ENCODE measurements at regions not wholly inside any gene's neighbourhood (a gene's known extent, or its start where the extent isn't known, plus 50 kb on each side); places are given as distances from the start of the nearest gene placed in this dataset.

DNA sequence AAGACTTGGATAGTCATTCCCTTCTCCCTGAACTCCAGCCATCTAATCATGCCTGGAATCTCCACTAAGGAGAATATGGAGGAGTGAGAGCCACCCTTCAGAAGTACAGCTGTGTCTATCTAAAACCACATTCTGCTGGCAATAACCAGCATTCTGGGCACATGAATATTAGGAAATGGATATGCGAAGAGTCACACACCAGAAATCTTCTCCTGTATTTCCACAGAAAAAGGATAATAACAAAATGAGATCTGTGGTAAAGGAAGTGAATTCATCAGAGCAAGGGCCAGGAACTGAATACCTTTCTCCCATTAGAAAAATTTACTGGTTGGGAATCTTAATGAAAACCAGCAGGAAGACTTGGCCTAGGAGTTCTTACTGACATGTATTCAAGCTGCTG is 218.8 kb downstream of the SCG2 start:
- no peak overlapping the region for H3K4me3 Mint-ChIP-seq
- H3K27me3 Mint-ChIP-seq = no peaks in the 10 kb centered on the region
- no peaks in the 10 kb centered on the region for H3K4me1 Mint-ChIP-seq (ENCODE audit: low read depth)
- intact Hi-C loops (cut with micrococcal nuclease) = no loop called here
- H3K27ac Mint-ChIP-seq = no peak overlapping the region
- no peaks in the 10 kb centered on the region for H3K36me3 Mint-ChIP-seq (ENCODE audit: low read depth)
- no peaks in the 10 kb centered on the region for H3K9me3 Mint-ChIP-seq

DNA sequence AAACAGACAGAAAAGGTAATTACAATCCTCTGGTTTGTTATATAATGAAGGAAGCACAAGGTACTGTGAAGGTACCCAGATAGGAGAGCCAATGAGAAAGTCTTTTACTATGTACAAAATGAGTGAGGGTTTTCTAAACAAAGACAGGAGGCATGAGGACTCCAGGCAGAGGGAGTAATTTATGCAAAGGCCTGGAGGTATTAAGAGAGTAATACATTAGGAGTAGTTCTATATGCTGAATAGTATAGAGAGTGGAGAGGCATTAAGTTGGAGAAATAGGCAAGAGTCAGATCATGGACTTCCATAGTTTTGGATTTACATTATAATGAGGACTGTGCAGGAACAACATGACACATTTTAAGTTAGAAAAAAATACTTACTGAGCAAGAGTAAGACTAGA is 216.0 kb downstream of the SCG2 start:
- intact Hi-C loops (cut with micrococcal nuclease) = no loop called here
- H3K9me3 Mint-ChIP-seq = no peaks in the 10 kb centered on the region
- no peak overlapping the region for H3K4me3 Mint-ChIP-seq

DNA sequence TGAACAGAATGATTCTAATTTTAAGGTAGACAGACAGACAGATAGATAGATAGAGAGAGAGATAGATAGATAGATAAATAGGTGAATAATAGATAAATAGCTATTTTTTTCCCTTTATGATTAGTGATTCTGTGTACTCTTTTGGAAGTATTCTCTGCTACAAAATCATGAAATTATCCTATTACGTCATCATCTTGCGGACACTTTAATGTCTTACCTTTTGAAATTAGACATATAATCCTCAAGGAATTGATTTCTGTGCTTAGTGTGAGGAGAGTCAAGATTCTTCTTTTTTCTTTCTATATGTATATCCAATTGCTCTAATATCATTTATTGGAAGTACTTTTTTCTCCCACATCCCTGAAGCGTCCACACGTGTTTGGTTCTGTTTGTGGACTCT is 215.2 kb downstream of the SCG2 start:
- Mint-ChIP-seq H3K4me1 (ENCODE audit: low read depth) (no peaks in the 10 kb centered on the region), H3K9me3 (no peaks in the 10 kb centered on the region), H3K27ac (no peak overlapping the region), H3K36me3 (ENCODE audit: low read depth) (no peaks in the 10 kb centered on the region), H3K4me3 (no peak overlapping the region), H3K27me3 (no peaks in the 10 kb centered on the region)
- intact Hi-C loops (cut with micrococcal nuclease) = no loop called here

More for the DNA sequence above, 216.0 kb downstream of the SCG2 start:
- Mint-ChIP-seq H3K4me1 (ENCODE audit: low read depth) (no peaks in the 10 kb centered on the region), H3K36me3 (ENCODE audit: low read depth) (no peaks in the 10 kb centered on the region), H3K27ac (no peak overlapping the region), H3K27me3 (no peaks in the 10 kb centered on the region)

DNA sequence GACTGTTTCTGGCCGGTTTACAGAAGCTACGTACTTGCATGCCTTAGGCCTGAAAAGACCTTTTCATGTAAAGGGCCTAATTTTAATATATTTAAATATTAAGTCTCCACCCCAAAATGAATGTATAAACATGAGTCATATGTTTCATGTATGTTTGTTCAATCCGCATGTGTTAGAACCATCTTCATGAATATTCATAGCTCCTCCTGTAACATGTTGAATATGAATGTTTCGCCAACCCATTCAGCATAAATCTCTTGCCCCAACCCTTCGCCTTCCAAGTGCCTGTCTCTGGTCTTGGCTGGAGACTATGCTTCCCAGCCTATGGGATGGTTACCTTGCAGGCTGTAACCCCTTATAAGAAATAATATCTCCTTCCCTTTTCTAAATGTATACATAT is 212.5 kb downstream of the SCG2 start:
- H3K9me3 Mint-ChIP-seq = peaks cover 2% of the 10 kb centered on the region

DNA sequence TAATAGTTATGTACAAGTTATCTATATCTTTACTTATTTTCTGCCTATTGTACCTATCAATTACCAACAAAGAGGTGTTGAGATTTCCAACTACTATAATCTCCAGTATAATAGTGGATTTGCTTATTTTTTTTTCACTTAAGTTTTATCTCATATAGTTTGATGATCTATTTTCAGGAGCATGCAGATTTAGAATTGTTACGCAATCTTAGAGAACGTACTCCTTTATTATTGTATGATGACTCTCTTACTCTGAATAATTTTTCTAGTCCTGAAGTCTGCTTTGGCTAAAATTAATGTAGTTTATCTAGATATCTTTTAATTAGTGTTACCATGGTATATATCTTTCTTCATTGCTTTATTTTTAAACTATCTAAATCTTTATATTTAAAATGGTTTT is 205.2 kb downstream of the SCG2 start:
- peaks cover 14% of the 10 kb centered on the region for H3K9me3 Mint-ChIP-seq
- H3K36me3 Mint-ChIP-seq (ENCODE audit: low read depth) = no peaks in the 10 kb centered on the region
- intact Hi-C loops (cut with micrococcal nuclease) = no loop called here
- no peaks in the 10 kb centered on the region for H3K27me3 Mint-ChIP-seq
- no peak overlapping the region for H3K4me3 Mint-ChIP-seq
- H3K27ac Mint-ChIP-seq = no peak overlapping the region
- no peaks in the 10 kb centered on the region for H3K4me1 Mint-ChIP-seq (ENCODE audit: low read depth)

More for the DNA sequence above, 212.5 kb downstream of the SCG2 start:
- intact Hi-C loops (cut with micrococcal nuclease) = no loop called here
- Mint-ChIP-seq H3K27ac (no peak overlapping the region), H3K36me3 (ENCODE audit: low read depth) (no peaks in the 10 kb centered on the region), H3K4me1 (ENCODE audit: low read depth) (no peaks in the 10 kb centered on the region), H3K4me3 (no peak overlapping the region), H3K27me3 (no peaks in the 10 kb centered on the region)

DNA sequence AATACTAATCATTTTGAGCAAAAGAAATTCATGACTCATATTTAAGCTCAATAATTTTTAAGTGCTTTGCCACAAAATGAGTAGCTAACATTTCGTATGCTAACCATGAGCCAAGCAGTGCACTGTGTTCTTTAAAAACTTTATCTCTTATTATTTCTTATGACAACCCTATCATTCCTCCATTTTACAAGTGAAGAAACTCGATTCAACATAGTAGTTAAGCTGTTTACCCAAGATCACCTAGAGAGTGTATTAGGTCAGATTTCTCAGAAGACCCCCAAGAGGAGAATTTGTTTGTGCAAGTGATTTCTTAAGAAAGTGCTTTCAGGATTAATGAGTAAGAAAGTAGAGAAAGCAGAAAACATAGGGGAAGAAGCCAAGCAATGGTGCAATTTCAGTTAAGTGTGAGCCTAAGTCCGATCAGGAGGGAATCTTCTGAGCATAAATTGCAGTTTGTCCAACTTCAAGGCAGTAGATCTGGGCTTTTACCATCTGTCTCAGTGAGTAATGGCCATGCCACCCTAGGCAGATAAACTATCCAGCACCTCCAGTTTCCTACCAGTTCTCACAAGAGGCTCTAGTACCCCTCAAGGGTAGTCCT is 202.7 kb downstream of the SCG2 start:
- H3K4me3 Mint-ChIP-seq = no peak overlapping the region
- intact Hi-C loops (cut with micrococcal nuclease) = no loop called here

DNA sequence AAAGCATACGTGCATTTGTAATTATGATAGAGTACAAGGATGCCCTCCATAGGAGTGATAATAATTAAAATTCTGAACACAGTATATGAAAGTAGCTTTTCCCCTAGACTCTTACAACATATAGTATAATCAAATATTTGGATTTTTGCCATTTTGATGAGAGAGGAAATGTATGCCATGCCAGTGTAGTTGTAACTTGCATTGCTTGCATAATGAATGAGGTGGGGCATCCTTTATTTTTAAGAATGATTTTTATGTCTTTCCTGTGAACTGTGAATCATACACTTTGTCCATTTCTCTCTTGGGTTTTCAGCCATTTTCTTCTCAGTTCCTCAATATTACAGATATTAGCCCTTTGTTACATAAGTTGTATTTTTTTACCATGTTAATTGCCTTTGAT is 197.5 kb downstream of the SCG2 start:
- no peaks in the 10 kb centered on the region for H3K4me1 Mint-ChIP-seq (ENCODE audit: low read depth)
- no peaks in the 10 kb centered on the region for H3K27me3 Mint-ChIP-seq
- intact Hi-C loops (cut with micrococcal nuclease) = no loop called here
- no peaks in the 10 kb centered on the region for H3K36me3 Mint-ChIP-seq (ENCODE audit: low read depth)
- H3K4me3 Mint-ChIP-seq = no peak overlapping the region
- no peak overlapping the region for H3K27ac Mint-ChIP-seq
- H3K9me3 Mint-ChIP-seq = no peaks in the 10 kb centered on the region

More for the DNA sequence above, 202.7 kb downstream of the SCG2 start:
- H3K4me1 Mint-ChIP-seq (ENCODE audit: low read depth) = no peaks in the 10 kb centered on the region
- H3K9me3 Mint-ChIP-seq = peaks cover 13% of the 10 kb centered on the region
- no peaks in the 10 kb centered on the region for H3K27me3 Mint-ChIP-seq
- no peak overlapping the region for H3K27ac Mint-ChIP-seq
- no peaks in the 10 kb centered on the region for H3K36me3 Mint-ChIP-seq (ENCODE audit: low read depth)

DNA sequence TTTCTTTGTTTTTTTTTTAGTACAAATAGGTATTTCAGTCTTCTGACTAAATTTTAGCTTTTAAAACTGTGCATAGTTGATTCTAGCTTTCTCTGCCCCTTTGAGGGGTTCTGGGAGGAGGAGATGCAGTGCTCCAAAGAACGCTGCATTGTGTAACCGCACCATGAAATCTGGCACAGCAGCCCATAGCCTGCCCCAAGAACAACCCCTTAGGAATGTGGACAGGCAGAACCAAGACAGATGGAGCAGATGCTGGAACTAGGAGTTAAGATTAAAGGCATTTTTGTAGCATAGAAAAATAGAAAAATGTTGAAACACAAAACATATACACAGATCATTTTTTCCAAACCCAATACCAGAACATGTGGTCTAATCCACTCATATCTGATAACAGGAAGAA is 187.5 kb downstream of the SCG2 start:
- Mint-ChIP-seq H3K4me1 (ENCODE audit: low read depth) (no peaks in the 10 kb centered on the region), H3K27me3 (no peaks in the 10 kb centered on the region), H3K9me3 (no peaks in the 10 kb centered on the region), H3K36me3 (ENCODE audit: low read depth) (no peaks in the 10 kb centered on the region), H3K27ac (no peak overlapping the region), H3K4me3 (no peak overlapping the region)
- intact Hi-C loops (cut with micrococcal nuclease) = no loop called here

DNA sequence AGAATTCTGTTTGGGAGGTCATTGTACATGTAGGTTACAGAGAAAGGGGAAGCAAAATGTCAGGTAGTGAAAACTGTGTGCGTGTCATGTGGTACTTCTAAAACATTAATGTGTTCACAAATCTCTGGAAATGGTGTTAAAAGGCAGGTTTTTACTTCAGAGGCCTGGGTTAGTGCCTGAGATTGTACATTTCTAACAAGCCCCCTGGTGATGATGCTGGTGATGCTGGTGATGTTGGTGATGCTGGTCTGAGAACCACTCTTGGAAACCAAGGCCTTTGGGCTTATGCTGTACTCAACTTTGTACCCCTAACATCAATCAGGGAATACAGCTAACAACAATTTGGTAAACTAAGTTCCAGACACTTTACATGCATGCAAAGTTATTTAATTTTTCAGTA is 187.1 kb downstream of the SCG2 start:
- Mint-ChIP-seq H3K27ac (no peak overlapping the region), H3K9me3 (no peaks in the 10 kb centered on the region), H3K4me3 (no peak overlapping the region), H3K4me1 (ENCODE audit: low read depth) (no peaks in the 10 kb centered on the region), H3K27me3 (no peaks in the 10 kb centered on the region), H3K36me3 (ENCODE audit: low read depth) (no peaks in the 10 kb centered on the region)
- intact Hi-C loops (cut with micrococcal nuclease) = no loop called here

DNA sequence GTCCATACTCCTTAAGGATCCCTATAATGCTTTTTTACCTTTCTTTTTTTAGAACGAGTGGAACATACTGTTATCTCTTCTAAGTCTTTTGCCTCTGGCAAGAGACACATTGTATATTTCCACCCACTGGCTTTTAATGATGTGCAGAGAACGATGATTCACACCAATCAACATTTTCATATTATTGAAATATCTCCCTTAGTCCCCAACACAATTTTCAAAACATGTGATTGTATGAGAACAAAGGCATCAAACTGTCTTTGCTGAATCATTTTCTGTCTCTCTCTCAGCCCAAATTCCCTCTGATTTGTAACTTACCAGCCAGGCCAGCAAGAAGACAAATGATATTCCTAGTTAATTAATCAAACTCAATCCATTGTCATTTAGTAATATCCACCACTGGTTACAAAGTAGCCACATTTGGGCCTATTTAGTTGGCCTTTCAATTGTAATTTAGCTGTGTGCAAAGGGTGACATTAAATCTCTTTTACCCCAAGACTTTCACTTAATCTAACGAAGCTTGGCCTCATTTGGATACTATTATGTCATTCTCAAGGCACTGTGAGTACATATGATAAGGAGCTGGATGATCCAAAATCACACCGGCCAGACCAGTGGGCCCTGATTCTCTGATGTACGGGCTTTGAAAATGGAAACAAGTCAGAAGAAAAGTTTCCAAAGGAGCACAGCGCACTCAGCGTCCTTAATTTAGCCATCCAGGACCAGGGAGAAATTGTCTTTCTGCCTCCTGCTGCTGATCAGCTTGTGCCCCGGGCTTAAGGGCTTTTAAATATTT is 185.1 kb downstream of the SCG2 start:
- H3K27ac Mint-ChIP-seq = no peak overlapping the region
- intact Hi-C loops (cut with micrococcal nuclease) = no loop called here
- H3K4me1 Mint-ChIP-seq (ENCODE audit: low read depth) = no peaks in the 10 kb centered on the region
- H3K9me3 Mint-ChIP-seq = no peaks in the 10 kb centered on the region
- no peak overlapping the region for H3K4me3 Mint-ChIP-seq
- no peaks in the 10 kb centered on the region for H3K27me3 Mint-ChIP-seq
- H3K36me3 Mint-ChIP-seq (ENCODE audit: low read depth) = no peaks in the 10 kb centered on the region

DNA sequence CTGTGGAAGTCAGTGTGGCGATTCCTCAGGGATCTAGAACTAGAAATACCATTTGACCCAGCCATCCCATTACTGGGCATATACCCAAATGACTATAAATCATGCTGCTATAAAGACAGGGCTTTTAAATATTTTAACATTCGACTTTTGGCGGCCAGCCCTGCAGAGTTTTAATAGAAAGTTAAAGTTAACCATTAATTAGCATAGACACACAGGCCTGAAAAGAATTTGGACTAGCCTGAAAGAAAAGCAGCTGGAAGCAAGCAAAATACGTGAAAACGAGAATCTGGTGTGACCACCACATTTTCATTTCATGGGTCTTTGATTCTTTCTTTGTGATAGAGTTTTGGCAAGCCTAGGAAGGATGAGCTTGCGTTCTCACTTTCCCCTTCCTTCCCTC is 184.0 kb downstream of the SCG2 start:
- Mint-ChIP-seq H3K36me3 (ENCODE audit: low read depth) (no peaks in the 10 kb centered on the region), H3K4me3 (no peak overlapping the region), H3K9me3 (no peaks in the 10 kb centered on the region), H3K27me3 (no peaks in the 10 kb centered on the region), H3K4me1 (ENCODE audit: low read depth) (no peaks in the 10 kb centered on the region), H3K27ac (no peak overlapping the region)
- intact Hi-C loops (cut with micrococcal nuclease) = no loop called here

DNA sequence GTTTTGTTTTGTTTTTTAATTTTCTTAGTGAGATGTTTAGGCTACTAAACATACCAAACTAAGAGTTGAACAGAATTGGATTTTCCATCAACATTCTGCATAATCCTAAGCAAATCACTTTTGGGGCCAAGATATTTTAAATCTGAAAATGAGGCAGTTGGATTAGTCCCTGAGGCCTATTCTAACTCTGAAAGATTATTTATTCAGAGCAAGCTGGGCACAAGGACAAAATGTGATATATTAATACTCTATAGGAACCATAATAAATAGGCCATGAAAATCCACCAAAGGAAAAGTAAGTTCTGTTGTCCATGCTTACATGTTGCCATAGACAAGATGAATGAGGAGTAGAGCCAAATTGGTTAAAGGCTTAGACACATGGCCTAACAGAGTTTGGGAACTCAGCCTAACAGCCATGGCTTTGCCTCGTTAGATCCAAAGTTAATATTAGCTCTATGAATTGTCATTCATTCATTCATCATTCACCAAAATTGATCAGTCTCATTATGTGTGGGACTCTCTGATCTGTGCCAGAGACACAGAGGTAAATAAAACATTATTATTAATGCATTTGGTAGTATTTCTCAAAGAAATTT is 183.5 kb downstream of the SCG2 start:
- intact Hi-C loops (cut with micrococcal nuclease) = no loop called here
- H3K4me3 Mint-ChIP-seq = no peak overlapping the region
- H3K36me3 Mint-ChIP-seq (ENCODE audit: low read depth) = no peaks in the 10 kb centered on the region
- no peaks in the 10 kb centered on the region for H3K4me1 Mint-ChIP-seq (ENCODE audit: low read depth)
- no peaks in the 10 kb centered on the region for H3K27me3 Mint-ChIP-seq
- no peaks in the 10 kb centered on the region for H3K9me3 Mint-ChIP-seq
- no peak overlapping the region for H3K27ac Mint-ChIP-seq

DNA sequence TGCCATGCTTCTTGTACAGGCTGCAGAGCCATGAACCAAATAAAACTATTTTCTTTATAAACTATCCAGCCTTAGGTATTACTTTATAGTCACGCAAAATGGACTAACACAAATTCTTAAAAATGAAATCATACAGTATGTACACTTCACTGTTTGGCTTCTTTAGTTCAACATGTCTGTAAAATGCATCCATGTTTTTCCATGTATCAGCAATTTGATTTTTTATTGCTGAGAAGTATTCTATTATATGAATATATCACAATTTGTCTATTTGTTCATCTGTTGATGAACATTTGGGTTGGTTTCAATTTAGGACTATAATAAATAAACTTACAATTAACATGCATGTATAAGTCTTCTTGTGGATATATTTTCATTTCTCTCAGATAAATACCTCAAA is 182.1 kb downstream of the SCG2 start:
- no peaks in the 10 kb centered on the region for H3K36me3 Mint-ChIP-seq (ENCODE audit: low read depth)
- H3K27me3 Mint-ChIP-seq = no peaks in the 10 kb centered on the region
- no peaks in the 10 kb centered on the region for H3K9me3 Mint-ChIP-seq
- intact Hi-C loops (cut with micrococcal nuclease) = no loop called here
- H3K4me1 Mint-ChIP-seq (ENCODE audit: low read depth) = no peaks in the 10 kb centered on the region
- no peak overlapping the region for H3K4me3 Mint-ChIP-seq
- no peak overlapping the region for H3K27ac Mint-ChIP-seq

DNA sequence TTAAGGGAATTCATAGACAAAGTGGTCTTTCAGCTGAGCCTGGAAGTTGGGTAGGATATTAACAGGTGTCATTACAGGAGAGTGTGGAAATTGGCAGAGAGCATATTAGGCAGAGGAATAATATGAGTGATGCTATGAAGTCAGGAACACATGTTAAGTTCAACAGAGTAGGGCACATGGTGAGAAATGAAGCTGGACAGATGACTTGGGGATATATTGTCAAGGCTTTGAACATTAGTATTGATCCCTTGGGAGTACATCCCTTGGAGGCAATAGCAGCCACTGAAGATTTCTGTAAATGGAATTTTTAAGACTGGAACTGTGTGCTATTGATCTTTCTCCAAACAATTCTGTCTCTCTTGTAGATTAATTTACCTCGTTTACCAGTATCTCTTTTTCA is 170.7 kb downstream of the SCG2 start:
- Mint-ChIP-seq H3K27ac (no peak overlapping the region), H3K27me3 (no peaks in the 10 kb centered on the region), H3K36me3 (ENCODE audit: low read depth) (no peaks in the 10 kb centered on the region), H3K4me3 (no peak overlapping the region), H3K9me3 (peaks cover 9% of the 10 kb centered on the region), H3K4me1 (ENCODE audit: low read depth) (no peaks in the 10 kb centered on the region)
- intact Hi-C loops (cut with micrococcal nuclease) = no loop called here
